ENCODE measurements at regions not wholly inside any gene's neighbourhood (a gene's known extent, or its start where the extent isn't known, plus 50 kb on each side); places are given as distances from the start of the nearest gene placed in this dataset.
"Not testable (repeated sequence)": the region's sequence is repeated elsewhere in the genome, so short reads cannot be mapped to it uniquely, and the experiment has no call there.

DNA sequence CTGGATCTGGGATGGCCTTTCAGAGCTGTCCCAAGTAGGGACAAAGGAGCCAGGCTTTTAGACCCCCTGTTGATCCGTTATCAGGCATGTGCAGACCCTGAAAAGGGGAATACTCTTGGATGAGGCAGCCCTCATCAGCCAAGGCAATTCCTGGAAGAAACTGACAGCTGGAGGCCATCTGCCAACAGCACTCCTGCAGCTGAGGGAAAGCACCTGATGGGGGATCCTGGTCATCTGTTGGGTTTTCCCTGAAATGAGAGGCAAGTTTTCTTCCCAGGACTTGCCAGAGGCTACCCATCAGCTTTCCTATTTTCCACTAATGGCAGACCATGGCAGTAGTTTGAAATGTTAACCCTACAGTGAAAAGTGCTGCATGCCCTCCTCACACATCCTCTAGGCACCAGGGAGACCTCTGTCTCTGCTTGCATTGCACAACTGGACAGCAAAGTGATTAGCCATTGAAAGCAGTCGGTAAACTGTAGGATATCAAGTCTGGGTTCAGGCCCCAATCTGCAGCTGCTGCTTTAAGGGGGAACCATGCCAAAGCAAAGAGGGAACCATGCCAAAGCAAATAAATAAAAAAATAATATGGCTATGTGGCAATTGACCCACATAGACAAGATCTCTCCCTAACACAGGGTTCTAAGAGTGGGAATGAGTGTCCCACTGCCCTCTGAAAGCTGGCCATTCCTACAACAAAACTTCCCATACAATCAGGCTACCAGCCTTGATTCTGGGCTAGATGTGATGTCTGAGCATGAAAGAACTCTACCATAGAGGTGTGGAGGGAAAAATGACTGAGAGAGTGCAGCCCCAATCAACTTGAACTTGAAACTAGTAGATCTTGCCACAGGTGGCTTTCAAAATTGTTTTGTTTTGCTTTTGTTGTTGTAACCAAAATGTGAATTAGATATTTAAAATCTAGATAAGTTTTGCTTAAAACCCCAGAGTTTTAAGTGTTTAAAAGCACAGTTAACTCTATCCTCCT lies 232.0 kb upstream of the STT3B start:
- DNase-seq: peak; percentile 84

DNA sequence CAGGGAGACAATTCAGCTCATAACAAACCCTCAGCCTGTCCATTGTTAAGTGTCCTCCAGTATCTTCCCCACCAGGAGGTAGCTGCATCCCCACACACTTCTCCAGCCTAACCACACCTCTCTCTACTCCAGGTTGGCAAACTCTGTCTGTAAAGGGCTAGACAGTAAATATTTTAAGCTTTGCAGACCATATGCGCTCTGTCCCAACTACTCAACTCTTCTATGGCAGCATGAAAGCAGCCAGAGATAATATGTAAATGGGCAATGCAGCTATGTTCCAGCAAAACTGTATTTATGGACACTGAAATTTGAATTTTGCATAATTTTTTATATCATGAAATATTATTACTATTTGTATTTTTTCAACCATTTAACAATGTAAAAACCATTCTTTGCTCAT lies 230.4 kb upstream of the STT3B start:
- DNase-seq: no peak

DNA sequence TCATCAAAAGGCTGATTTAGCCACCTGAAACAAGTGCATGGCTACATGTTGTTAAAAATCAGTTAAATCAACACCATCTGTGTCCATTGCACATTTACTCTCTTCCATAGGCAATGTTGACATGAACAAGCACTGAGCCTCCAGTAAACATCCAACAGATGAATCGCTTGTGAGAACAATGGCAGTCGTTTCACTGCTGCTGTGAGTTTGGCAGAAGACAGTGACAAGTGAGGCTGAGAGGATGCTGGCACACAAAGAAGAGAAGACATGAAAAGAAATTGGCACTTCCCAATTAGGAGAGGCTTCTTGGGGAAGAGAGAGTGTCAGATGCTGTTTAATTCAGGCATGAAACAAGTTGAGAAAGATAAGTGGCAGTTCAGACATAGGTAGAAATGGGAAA lies 227.4 kb upstream of the STT3B start:
- peak; percentile 46 for DNase-seq

DNA sequence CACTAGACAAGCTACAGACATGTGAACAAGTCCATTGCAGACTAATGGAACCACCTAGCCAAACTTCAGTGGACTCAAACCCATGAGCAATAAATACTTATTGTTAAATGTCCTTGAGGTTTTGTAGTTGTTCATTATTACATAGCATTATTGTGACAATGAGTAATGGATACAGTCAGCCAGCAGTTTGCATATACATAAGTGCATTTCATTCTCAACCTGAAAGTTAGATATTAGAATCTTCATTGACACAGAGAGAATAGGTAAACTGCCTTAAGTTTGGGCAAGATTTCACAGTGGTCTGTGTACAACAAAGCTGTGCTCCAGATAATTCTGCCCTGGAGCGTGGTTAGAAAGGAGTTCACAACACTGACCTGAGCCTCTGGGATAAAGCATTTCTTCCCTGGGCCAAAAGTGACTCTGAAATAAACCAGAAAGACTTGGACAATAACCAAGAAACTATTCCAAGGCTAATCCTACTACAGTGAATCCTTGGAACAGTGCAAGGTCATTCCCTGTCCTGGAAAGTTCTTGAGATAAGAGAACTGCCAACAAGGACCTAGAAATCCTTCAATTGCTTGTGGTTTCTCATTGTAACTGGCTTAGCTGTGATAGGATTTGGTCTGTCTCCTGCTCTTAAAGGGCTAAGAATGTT lies 225.5 kb upstream of the STT3B start:
- DNase-seq: no peak

DNA sequence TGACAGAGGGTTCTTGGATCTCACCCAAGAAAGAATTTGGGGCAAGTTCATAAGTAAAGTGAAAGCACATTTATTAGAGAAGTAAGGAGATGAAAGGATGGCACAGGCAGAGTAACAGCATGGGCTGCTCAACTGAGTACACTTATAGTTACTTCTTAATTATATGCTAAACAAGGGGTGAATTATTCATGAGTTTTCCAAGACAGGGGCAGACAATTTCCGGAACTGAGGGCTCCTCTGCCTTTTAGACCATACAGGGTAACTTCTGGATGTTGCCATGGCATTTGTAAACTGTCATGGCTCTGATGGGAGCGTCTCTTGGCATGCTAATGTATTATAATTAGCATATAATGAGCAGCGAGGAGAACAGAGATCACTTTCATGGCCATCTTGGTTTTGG lies 221.2 kb upstream of the STT3B start:
- DNase-seq: no peak

DNA sequence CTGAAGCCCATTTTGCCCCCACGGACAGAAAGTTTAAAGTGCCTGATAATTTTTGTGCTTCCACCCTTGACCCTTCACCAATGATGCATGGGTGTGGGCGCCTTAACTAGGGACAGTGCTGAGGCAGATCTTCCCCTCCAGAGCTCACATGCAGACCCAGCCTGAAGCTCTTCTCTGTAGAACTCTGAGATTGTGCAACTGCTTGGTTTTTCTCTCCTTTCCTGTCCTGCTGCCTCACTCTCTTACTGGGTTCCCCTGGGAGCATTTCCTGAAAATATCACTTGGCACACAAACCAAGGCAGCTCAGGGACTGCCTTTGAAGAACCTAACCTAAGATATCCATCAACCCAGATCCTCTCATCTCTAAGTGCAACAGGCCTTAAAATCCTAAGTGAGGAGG lies 220.3 kb upstream of the STT3B start:
- no peak for DNase-seq

DNA sequence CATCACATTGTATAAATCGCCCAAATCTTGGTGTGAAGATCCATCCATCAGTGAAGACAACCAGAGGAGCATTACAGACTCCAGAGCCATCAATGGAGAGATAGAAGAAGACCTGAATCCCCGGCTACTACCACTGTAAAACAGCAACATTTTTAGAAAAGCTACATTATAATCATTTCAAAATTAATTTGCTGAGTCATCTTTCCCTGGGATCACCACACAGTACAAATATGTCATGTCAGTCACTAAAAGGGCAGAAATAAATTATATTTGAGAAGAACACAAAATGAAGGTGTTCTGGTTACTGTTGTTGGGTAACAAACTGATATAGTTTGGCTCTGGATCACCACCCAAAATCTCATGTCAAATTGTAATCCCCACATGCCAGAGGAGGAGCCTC lies 218.5 kb upstream of the STT3B start:
- DNase-seq: no peak

DNA sequence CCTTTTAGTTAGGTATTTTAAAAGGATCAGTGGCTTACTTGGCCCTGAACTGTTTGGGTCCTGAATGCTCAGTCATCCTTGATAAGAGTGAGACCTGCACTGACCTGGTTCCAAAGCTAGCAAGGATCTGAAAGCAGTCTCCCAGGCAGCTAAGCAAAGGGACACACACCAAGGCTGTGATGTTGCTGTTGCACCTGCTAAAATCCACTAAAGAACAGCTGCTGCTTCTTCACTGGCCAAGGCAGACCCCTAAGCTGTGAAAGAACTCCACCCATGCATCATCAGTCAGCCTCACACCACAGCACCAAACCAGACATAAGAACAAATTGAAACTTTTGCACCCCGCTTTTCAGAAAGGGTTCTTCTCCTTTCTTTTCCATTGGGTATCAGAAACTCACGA lies 213.4 kb upstream of the STT3B start:
- DNase-seq: no peak

DNA sequence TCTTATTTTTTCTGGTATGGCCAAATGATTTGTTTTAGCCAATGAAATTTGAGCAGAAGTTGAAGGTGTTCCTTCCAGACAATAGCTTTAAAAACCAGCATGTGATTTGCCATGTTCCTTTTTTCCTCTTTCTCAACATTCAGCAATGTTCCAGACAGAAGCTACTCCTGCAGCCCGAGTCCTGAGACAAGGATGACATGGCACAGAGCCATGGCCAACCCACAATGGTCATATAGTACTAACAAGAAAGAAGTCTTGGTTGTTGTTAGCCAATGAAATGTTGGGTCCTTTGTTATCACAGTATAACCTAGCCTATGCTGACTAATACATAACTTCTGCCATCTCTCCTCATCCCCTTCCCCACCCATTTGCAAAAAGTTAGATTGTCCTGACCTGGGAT lies 211.1 kb upstream of the STT3B start:
- no peak for DNase-seq

DNA sequence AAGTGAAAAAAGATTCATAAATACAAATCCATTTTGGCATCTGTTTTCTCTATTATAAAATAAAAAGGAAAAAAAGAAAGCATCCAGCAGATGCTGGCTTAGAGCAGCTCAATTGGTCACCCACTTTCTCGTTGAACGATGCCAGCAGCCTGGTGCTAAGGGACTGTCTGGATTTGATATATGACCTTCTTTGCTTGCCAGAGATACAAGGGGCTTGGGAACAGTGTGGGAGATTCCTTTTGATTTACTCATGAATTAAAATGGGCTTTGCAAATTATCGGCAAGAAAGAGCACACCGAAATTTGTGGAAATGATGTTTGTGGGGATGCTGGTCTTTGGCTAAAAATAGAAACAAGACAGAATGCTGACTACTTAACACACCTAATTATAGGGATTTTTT lies 210.3 kb upstream of the STT3B start:
- peak; percentile 1 for DNase-seq

DNA sequence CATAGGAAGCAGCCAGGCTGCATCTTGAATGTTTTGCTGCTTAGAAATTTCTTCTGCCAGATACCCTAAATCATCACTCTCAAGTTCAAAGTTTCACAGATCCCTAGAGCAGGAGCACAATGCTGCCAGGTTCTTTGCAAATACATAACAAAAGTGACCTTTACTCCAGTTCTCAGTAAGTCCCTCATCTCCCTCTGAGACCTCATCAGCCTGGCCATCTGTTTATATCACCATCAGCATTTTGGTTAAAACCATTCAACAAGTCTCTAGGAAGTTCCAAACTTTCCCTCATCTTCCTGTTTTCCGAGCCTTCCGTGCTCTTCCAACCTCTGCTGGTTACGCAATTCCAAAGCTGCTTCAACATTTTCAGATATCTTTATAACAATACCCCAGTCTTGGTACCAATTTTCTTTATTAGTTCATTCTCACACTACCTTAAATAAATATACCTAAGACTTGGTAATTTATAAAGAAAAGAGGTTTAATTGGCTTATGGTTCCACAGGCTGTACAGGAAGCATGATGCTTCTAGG lies 204.8 kb upstream of the STT3B start:
- not testable (repeated sequence) for DNase-seq

DNA sequence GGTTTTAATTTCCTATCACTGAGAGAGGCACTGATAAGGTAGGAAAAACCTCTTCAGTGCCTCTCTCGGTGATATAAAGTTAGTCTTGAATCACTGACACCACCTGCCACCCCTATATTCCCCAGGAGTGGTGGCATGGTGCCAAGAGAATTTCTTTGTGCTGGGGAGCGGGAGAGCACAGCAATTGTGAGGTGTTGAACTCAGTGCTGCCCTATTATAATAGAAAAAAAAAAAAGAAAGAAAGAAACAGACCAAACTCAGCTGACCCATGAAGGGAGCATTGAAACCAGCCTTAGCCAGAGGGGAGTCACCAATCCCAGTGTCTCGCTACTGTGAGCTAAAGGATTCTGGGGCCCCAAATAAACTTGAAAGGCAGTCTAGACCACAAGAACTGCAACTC lies 201.4 kb upstream of the STT3B start:
- peak; percentile 37 for DNase-seq

DNA sequence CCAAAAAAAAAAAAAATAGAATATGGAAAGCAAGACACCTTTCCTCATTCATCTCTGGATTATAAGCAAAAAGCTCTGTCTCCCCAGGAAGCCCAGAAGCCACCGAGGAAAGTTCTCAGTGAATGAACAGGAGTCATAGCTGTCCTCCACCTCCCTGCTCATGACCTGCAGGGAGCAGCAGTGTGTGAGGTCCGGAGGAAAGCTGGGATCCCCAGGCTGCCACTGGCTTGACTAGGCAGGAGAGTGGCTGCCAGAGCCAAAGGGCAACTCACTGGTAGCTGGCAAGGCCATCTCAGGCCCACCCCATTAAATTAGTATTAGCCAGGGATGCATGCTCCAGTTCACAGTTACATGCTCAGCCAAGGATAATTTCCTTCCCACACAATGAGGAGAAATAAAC lies 191.6 kb upstream of the STT3B start:
- peak; percentile 3 for DNase-seq

DNA sequence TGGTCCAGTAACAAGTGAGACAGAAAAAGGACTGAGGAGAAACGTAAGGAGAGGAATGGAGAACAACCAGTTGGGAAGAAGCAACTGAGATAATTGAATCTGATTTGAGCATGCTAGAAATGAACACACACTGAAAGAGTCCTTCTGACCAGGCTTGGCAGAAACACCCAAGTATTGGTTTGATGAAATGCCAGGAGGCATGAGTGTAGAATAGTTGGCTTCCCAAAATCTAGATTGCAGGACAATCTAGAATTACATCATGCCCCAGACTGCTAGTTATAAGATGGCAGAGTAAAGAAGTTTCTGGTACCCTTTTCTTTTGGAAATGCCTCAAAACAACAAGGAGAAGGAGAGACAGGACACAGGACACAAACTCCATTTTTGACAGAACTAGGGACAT lies 189.7 kb upstream of the STT3B start:
- DNase-seq: no peak

DNA sequence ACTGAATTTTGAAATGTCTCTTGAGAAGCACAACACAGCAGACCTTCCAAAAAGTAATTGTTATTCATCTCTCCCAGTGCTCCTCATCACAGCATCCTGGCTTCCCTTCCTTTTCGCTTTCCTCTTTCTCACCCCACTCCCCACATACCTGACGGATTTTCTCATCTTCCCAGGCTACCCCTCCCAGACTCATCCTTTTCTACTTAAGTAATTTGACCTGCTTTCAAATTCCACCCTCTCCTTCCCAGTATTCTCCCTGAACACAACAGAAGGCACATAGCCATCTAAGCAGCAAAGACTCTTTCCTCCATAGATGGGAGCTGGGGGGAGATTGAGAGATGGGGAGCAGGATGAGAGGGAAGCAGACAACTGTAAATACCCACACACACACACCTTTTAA lies 187.1 kb upstream of the STT3B start:
- no peak for DNase-seq

DNA sequence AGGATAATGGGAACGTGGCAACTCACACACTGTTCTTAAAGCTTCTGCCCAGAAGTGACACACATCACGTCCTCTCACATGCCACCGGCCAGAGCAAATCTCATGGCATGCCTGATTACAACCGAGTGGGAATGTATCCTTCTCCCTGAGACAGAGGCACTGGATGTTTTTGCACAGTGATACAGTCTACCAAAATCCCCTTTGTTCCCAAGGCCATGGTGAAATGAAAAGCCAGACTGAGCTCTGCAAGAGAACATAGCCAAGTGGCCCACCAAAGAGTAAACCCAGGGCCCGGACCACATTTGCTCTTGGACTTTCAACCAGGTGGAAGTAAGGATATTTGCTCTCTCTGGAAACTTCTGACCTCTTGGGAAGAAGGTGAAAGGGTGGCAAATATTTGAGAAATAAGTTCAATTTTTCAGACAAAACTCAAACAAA lies 186.2 kb upstream of the STT3B start:
- no peak for DNase-seq

DNA sequence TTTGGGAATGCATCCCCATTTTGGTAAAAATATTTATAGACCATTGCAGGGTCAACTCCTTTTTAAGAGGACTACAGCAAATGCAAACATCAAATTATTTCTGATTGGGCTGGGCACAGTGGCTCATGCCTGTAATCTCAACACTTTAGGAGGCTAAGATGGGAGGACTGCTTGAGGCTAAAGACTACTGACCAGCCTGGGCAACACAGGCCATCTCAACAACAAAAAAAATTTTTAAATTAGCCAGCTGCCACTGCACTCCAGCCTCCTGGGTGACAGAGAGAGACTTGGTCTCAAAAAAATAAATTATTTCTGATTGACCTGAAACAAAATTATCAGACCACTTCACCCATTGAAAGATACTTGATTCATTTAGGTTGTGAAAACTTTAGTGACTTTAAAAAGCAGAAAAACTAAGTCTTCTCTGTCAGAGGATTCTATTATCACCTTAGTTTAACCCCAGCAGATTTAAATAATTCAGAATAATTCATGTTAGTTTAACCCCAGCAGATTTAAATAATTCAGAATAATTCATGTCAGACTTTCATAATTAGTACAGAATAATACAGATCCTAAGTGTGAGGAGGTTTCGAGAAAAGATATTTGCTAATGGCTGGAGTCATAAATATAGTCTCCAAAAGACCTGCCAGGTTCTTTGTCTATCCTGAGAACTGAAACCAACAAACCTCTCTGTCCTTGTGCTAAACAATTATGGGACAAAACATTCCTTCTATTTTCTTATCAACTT lies 183.6 kb upstream of the STT3B start:
- DNase-seq: no peak

DNA sequence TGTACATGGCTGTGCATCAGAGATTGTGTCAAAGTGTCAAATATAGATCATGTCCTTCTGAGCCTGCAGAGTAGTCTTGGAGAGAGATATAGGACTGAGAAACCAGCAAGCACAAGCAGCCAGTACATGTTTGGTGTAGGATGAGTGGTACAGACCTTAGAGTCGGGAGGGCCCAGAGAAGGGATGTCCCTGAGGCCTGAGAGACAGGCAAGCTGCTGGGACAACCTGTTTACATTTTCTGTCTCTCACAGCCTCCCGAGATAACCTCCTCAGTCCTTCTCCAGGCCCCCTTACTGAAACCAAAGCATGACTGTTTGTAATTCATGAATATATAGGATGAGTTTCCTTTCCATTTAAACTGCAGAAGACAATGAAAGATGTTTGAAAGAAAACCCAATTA lies 182.4 kb upstream of the STT3B start:
- DNase-seq: no peak

DNA sequence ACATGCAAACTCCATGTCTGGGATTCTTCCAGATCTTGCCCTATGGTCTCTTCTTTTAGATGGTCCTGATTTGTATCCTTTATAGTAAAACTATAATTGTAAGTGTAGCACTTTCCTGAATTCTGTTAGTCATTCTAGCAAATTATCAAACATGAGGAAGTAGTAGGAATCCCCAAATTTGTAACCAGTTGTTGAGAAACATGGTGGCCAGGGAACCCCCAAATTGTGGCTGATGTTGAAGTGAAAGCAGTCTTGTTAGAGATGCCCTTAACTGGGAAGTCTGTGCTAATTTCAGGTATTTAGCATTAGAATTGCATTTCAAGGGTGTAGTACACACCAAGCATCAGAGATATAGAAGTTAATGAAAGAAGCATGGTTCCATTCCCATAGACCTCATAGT lies 180.4 kb upstream of the STT3B start:
- DNase-seq: no peak

DNA sequence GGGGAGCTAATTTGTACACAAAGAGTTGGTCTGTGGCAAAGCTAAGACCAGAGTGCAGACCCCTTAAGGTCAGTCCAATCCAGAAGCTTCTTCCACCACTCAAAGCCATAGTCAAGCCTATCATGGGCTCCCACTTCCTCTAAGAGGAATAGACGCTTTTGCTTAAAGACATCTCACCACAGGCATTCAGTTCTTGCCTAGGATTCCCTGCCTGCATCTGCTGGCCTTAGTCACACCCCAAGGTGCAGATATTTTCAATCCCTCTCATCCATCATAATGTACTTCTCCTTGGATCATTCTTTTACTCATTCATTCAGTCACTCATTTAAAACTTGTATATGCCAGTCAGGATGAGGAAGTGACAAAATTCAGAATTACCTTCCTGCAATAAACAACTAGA lies 179.6 kb upstream of the STT3B start:
- DNase-seq: no peak

DNA sequence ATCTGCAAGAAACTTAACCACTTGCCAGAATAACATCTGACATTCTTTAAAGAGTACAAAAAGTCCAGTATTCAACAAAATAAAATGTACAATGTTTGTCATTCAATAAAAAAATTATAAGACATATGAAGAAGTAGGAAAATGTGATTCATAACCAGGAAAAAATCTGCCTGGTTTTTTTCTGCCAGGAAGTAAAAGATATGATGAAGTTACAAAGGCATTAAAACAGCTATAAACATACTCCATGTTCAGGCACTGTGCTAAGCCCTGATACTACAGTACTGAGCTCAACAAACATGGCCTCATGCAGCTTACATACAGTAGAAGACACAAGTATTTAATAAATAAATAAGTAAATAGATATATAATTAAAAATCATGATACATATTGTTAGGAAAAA lies 178.4 kb upstream of the STT3B start:
- no peak for DNase-seq

DNA sequence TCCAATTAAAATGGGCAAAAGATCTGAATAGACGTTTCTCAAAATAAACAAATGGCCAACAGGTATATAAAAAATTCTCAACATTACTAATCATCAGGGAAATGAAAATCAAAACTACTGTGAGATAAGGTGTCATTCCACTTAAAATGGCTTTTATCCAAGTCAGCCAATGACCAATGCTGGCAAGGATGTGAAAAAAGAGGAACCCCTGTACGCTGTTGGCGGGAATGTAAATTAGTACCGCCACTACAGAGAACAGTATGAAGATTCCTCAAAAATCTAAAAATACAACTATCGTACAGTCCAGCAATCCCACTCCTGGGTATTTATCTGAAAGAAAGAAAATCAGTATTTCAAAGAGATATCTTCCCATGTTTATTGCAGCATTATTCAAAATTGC lies 176.9 kb upstream of the STT3B start:
- DNase-seq: no peak

DNA sequence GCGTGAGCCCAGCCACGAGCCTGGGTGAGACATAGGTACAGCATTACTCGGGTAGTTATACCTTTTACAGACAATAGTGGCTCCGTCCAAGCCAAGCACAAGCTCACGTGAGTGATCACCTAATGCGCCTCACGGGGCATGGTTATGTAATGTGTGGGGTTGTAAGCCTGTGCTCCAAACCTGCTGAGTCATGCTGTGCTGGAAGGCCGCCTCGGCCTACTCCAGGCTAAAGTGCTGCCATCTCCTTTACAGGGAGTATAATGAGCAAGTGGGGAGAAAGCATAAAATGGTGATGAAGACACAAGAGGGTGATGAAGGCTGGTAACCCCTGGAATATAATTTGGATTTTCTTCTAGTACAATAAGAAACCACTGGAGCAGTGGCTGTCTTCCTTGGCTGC lies 175.8 kb upstream of the STT3B start:
- DNase-seq: no peak
